D721Med (cell line): ENCODE measurements at regions not wholly inside any gene's neighbourhood (a gene's known extent, or its start where the extent isn't known, plus 50 kb on each side); places are given as distances from the start of the nearest gene placed in this dataset.

Source experiments
- DNase-seq: peaks from one replicate; pipeline ENCODE4 v3.0.0; 2011; ENCODE audit warnings: low spot score; ENCODE audit not compliant: insufficient read length
- FAIRE-seq: peaks from 2 replicates; lab custom pipeline; 2011; peaks lifted over from hg19 to GRCh38; lab: Jason Lieb, UNC
- CTCF ChIP-seq: IDR thresholded peaks from 2 replicates; pipeline ENCODE4 v1.5.1; 2012; ENCODE audit warnings: mild to moderate bottlenecking, control low read depth; ENCODE audit not compliant: insufficient read depth; ENCODE audit errors: missing control alignments

- TF ChIP-seq CTCF, result no peak
- FAIRE-seq, result no peak
- no peak for DNase-seq
Observed at GRCh38 chr6:144840619-144841018, 555.5 kb downstream of the UTRN start.

GRCh38 chr6:144843701-144844100 lies 558.6 kb downstream of the UTRN start:
- no peak for TF ChIP-seq CTCF
- FAIRE-seq (no peak), DNase-seq (no peak)

DNA sequence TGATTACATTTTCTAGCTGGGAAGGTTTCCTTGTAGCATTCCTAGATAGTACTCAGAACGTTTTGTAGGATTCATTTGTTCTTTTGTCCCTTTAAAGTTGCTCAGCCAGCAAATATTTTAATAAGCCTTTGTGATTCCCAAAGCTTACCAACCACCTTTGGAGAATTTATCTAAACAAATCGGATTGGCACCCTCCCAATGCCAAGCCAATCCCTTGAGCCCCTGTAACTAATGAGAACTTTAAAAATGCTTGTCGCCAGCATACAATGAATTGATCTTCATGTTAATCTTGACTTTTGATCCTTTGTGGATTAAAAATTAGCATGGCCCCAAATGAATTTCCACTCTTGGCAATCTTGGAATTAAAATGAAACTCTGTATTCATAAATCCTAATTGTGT lies 559.5 kb downstream of the UTRN start:
- no peak for TF ChIP-seq CTCF
- FAIRE-seq, result no peak

GRCh38 chr6:144845186-144845585 lies 560.1 kb downstream of the UTRN start:
- DNase-seq, result no peak
- TF ChIP-seq CTCF, result no peak
- FAIRE-seq, result no peak

More for the DNA sequence above, 559.5 kb downstream of the UTRN start:
- DNase-seq, result no peak

DNA sequence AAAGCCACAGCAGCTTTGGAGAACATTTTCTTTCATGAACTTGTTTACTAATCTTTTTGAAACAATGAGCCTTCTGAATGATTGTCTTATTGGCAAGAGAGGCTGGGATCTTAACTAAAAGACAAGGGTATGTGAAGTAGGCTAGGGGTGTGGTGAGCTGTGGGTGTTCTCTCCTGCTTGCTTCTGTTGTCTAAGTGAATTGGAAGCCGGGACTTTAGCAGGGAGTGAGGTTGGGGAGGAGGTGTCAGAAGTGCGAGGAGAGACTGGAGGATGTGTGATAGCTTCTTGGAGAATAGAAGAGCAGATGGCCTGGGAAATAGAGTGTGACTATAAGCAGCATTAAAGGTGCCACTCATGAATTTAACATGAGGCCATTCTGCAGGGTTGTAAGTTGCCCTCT lies 562.8 kb downstream of the UTRN start:
- TF ChIP-seq CTCF, result no peak
- DNase-seq (no peak), FAIRE-seq (no peak)

GRCh38 chr6:144849920-144850319 lies 564.8 kb downstream of the UTRN start:
- DNase-seq (no peak), FAIRE-seq (no peak)
- TF ChIP-seq CTCF, result no peak

- no peak for DNase-seq
- FAIRE-seq, result no peak
- no peak for TF ChIP-seq CTCF
Observed at GRCh38 chr6:144853603-144854002, 568.5 kb downstream of the UTRN start.
